Panc1 (cell line): ENCODE measurements at regions not wholly inside any gene's neighbourhood (a gene's known extent, or its start where the extent isn't known, plus 50 kb on each side); places are given as distances from the start of the nearest gene placed in this dataset.

Experiments
- ATAC-seq: fragments of 200-7000 bp; cut with Tn5 transposase; 2 replicates; pipeline ENCODE4 v1.9.1; 2020; ENCODE audit warnings: mild to moderate bottlenecking, moderate library complexity
- BruUV-seq: library from RNA; stranded (reverse); fragments of 400-500 nt; replicated peaks from 2 replicates; lab custom pipeline; 2021; lab: Mats Ljungman, UMichigan
- CTCF ChIA-PET: fragments of 300-600 bp; sonication (Branson Sonifier 250); formaldehyde crosslinking; loops from one replicate; lab custom pipeline; 2022; ENCODE audit warnings: antibody characterized with exemption; lab: Charles Lee
- POLR2A ChIA-PET: fragments of 300-600 bp; sonication (Branson Sonifier 250); formaldehyde crosslinking; loops from one replicate; lab custom pipeline; 2022; ENCODE audit warnings: antibody characterized with exemption; lab: Charles Lee
- DNase-seq: peaks from one replicate; pipeline ENCODE4 v3.0.0-alpha.2; 2010; ENCODE audit warnings: low read depth, low spot score
- H3K27ac ChIP-seq: 2 replicates; pipeline ENCODE4 v1.5.1; 2011; ENCODE audit warnings: mild to moderate bottlenecking, low read length, inconsistent platforms
- H3K27me3 ChIP-seq: fragments of 200-500 bp; sonication (Bioruptor generic); 2 replicates; pipeline ENCODE4 v1.6.0; 2014; ENCODE audit warnings: low read length, inconsistent platforms; ENCODE audit not compliant: control insufficient read depth, insufficient read depth
- H3K36me3 ChIP-seq: fragments of 200-500 bp; sonication (Bioruptor generic); 2 replicates; pipeline ENCODE4 v1.5.1; 2014; ENCODE audit warnings: inconsistent platforms, mild to moderate bottlenecking, low read length, moderate library complexity; ENCODE audit not compliant: control insufficient read depth, insufficient read depth
- H3K4me1 ChIP-seq: 2 replicates; pipeline ENCODE4 v1.5.1; 2011; ENCODE audit warnings: inconsistent platforms, mild to moderate bottlenecking, low read length, moderate library complexity; ENCODE audit not compliant: control insufficient read depth, insufficient read depth
- H3K4me3 ChIP-seq, 2 experiments: 2 replicates each; pipeline ENCODE4 v1.5.1; 2011 to 2012; ENCODE audit warnings: low read depth in 2 of 2, low read length in 2 of 2, mild to moderate bottlenecking in 2 of 2, inconsistent platforms in 1 of 2, moderate library complexity in 1 of 2
- H3K9me3 ChIP-seq: fragments of 200-500 bp; sonication (Bioruptor generic); 2 replicates; pipeline ENCODE4 v1.5.1; 2014; ENCODE audit warnings: low read depth, mild to moderate bottlenecking, inconsistent platforms, low read length, moderate library complexity; ENCODE audit not compliant: control insufficient read depth, insufficient read depth
- CTCF ChIP-seq: fragments of 450-650 bp; IDR thresholded peaks from 2 replicates; pipeline ENCODE4 v1.5.1; 2017; ENCODE audit warnings: mild to moderate bottlenecking
- POLR2AphosphoS5 ChIP-seq: IDR thresholded peaks from 2 replicates; pipeline ENCODE4 v1.6.1; 2012; ENCODE audit warnings: mild to moderate bottlenecking, low read depth, low read length, moderate library complexity
- REST ChIP-seq, 2 experiments: IDR thresholded peaks; 2 replicates each; pipeline ENCODE4 v1.6.1; 2011 to 2012; ENCODE audit warnings: low read depth in 2 of 2, control low read depth in 1 of 2, low read length in 1 of 2, mild to moderate bottlenecking in 1 of 2, moderate library complexity in 1 of 2; ENCODE audit not compliant: insufficient read depth in 1 of 2
- SIN3A ChIP-seq: IDR thresholded peaks from 2 replicates; pipeline ENCODE4 v1.6.1; 2012; ENCODE audit warnings: low read depth, mild to moderate bottlenecking, low read length, moderate library complexity, borderline replicate concordance; ENCODE audit not compliant: insufficient read depth
- TCF7L2 ChIP-seq: IDR thresholded peaks from 2 replicates; pipeline ENCODE4 v1.6.1; 2011; ENCODE audit warnings: mild to moderate bottlenecking, low read depth, low read length, inconsistent platforms
- in situ Hi-C: cut with HindIII; loops from 2 replicates; pipeline ENCODE4 v1.10.0; 2016; ENCODE audit warnings: low sequenced_read_pairs, low pct_unique_long_range_greater_than_20kb
- intact Hi-C: fragments of 100-400 bp; cut with micrococcal nuclease; formaldehyde crosslinking; loops from one replicate; pipeline ENCODE4 v1.10.0; 2022; ENCODE audit not compliant: unreplicated experiment

GRCh38 chrX:7330556-7330955, 182.6 kb upstream of the PUDP start:
- POLR2A ChIA-PET, result no interaction called here
- in situ Hi-C loops (no loop called here), intact Hi-C loops (no loop called here)
- H3K27ac ChIP-seq, result no peak overlapping the region
- no peak for ATAC-seq
- no peaks in the 10 kb centered on the region for H3K27me3 ChIP-seq
- TF ChIP-seq SIN3A (no peak), POLR2AphosphoS5 (no peak)
- H3K9me3 ChIP-seq, result no peaks in the 10 kb centered on the region
- CTCF ChIA-PET, result no interaction called here
- no peak for DNase-seq
- BruUV-seq, result no TSS peak
- H3K36me3 ChIP-seq, result no peaks in the 10 kb centered on the region
- H3K4me3 ChIP-seq, result no peak overlapping the region
- no peaks in the 10 kb centered on the region for H3K4me1 ChIP-seq

- H3K4me1 ChIP-seq, result no peaks in the 10 kb centered on the region
- no peaks in the 10 kb centered on the region for H3K9me3 ChIP-seq
- ATAC-seq (no peak), DNase-seq (no peak)
- TF ChIP-seq TCF7L2, result no peak
- no peak for TF ChIP-seq REST (IDR thresholded peaks at IDR 0.05; ENCODE audit: insufficient read depth in 1 of 2, low read depth in 2 of 2, low read length in 1 of 2)
- no peak for TF ChIP-seq SIN3A
- TF ChIP-seq POLR2AphosphoS5, result no peak
- no peak for TF ChIP-seq CTCF
- no peak overlapping the region for H3K27ac ChIP-seq
- intact Hi-C loops, result no loop called here
- H3K4me3 ChIP-seq, result no peak overlapping the region
- no peaks in the 10 kb centered on the region for H3K36me3 ChIP-seq
- no peaks in the 10 kb centered on the region for H3K27me3 ChIP-seq
- BruUV-seq, result no TSS peak
- CTCF ChIA-PET, result no interaction called here
- in situ Hi-C loops, result no loop called here
- POLR2A ChIA-PET, result no interaction called here
These were observed 170.7 kb upstream of the PUDP start for GRCh38 chrX:7318661-7319060.

GRCh38 chrX:7318241-7318640, 170.3 kb upstream of the PUDP start:
- H3K4me1 ChIP-seq, result no peaks in the 10 kb centered on the region
- BruUV-seq, result no TSS peak
- ATAC-seq (no peak), DNase-seq (no peak)
- no peak overlapping the region for H3K4me3 ChIP-seq
- H3K27ac ChIP-seq, result no peak overlapping the region
- ChIA-PET POLR2A (no interaction called here), CTCF (no interaction called here)
- H3K9me3 ChIP-seq, result no peaks in the 10 kb centered on the region
- intact Hi-C loops, result no loop called here
- H3K36me3 ChIP-seq, result no peaks in the 10 kb centered on the region
- no peaks in the 10 kb centered on the region for H3K27me3 ChIP-seq
- no peak for TF ChIP-seq POLR2AphosphoS5
- TF ChIP-seq REST (IDR thresholded peaks at IDR 0.05; ENCODE audit: insufficient read depth in 1 of 2, low read depth in 2 of 2, low read length in 1 of 2), result no peak
- no peak for TF ChIP-seq TCF7L2
- TF ChIP-seq SIN3A, result no peak
- no peak for TF ChIP-seq CTCF
- in situ Hi-C loops, result no loop called here
